Suprapubic skin (tissue), 4 donors: ENCODE measurements at regions not wholly inside any gene's neighbourhood (a gene's known extent, or its start where the extent isn't known, plus 50 kb on each side); places are given as distances from the start of the nearest gene placed in this dataset.

Experiments used
- DNase-seq, 2 donors: peaks; one replicate each; pipeline ENCODE4 v3.0.0-alpha.2; 2019; ENCODE audit warnings: low spot score in 2 of 2
- H3K27ac ChIP-seq: fragments of 200-600 bp; sonication (generic); one replicate; pipeline ENCODE4 v1.5.1; 2019
- H3K27me3 ChIP-seq: fragments of 200-600 bp; sonication (generic); one replicate; pipeline ENCODE4 v1.5.1; 2019
- H3K36me3 ChIP-seq: fragments of 200-600 bp; sonication (generic); one replicate; pipeline ENCODE4 v1.5.1; 2019
- H3K4me1 ChIP-seq: fragments of 200-600 bp; sonication (generic); one replicate; pipeline ENCODE4 v1.5.1; 2019
- H3K4me3 ChIP-seq: fragments of 200-600 bp; sonication (generic); one replicate; pipeline ENCODE4 v1.5.1; 2019; ENCODE audit warnings: mild to moderate bottlenecking
- H3K9me3 ChIP-seq: fragments of 200-600 bp; sonication (generic); one replicate; pipeline ENCODE4 v1.5.1; 2019
- EP300 ChIP-seq: sonication (generic); formaldehyde crosslinking; IDR thresholded peaks from one replicate; pipeline ENCODE4 v1.6.1; 2017; ENCODE audit warnings: antibody characterized with exemption
- POLR2A ChIP-seq, 2 donors: fragments of 450-650 bp; IDR thresholded peaks; one replicate each; pipeline ENCODE4 v1.6.1; 2017; ENCODE audit warnings: antibody characterized with exemption in 2 of 2, mild to moderate bottlenecking in 2 of 2, moderate library complexity in 2 of 2
- POLR2AphosphoS5 ChIP-seq, 3 donors: sonication (generic); formaldehyde crosslinking; IDR thresholded peaks; one replicate each; pipeline ENCODE4 v1.6.1; 2017; ENCODE audit warnings: antibody characterized with exemption in 3 of 3
- WGBS: methylation state at CpG from one replicate; pipeline ENCODE4 v1.1.5; 2018; 5-methylcytosine and 5-hydroxymethylcytosine counted together
- TF ChIP-seq, protein P1 (sequence below), 2 donors: fragments of 200-600 bp in 1 of 2; fragments of 450-650 bp in 1 of 2; sonication (generic) in 1 of 2; IDR thresholded peaks; one replicate each; pipeline ENCODE4 v1.5.1; 2016 to 2019; ENCODE audit warnings: antibody characterized with exemption in 2 of 2, mild to moderate bottlenecking in 1 of 2, moderate library complexity in 1 of 2

DNA sequence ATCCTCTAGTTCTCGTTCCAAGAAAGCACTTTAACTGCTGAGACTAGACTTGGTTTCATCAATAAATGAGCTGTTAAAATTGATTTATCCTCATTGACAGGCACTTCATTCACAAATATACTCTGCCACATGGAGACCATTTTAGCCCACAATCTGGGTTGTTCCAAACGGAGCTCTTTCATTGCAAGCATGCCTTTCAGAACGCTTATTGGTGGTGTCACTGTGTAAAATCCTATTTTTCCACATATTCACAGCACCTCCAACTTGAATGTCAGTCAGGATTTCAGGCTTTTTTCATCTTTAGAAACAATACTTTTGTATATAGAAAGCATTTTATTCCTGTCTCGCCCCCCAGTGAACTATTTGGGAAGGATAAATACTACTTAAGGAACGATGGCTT, 424.7 kb upstream of the NRP1 start:
- 89% methylated on average over 5 of the region's 5 CpGs for WGBS
- no peak overlapping the region for H3K27ac ChIP-seq
- H3K27me3 ChIP-seq = no peaks in the 10 kb centered on the region
- DNase-seq = no peak
- H3K9me3 ChIP-seq = no peaks in the 10 kb centered on the region
- no peaks in the 10 kb centered on the region for H3K4me1 ChIP-seq
- no peak for TF ChIP-seq POLR2AphosphoS5 (IDR thresholded peaks at IDR 0.05)
- TF ChIP-seq EP300 = no peak
- TF ChIP-seq, protein P1, sequence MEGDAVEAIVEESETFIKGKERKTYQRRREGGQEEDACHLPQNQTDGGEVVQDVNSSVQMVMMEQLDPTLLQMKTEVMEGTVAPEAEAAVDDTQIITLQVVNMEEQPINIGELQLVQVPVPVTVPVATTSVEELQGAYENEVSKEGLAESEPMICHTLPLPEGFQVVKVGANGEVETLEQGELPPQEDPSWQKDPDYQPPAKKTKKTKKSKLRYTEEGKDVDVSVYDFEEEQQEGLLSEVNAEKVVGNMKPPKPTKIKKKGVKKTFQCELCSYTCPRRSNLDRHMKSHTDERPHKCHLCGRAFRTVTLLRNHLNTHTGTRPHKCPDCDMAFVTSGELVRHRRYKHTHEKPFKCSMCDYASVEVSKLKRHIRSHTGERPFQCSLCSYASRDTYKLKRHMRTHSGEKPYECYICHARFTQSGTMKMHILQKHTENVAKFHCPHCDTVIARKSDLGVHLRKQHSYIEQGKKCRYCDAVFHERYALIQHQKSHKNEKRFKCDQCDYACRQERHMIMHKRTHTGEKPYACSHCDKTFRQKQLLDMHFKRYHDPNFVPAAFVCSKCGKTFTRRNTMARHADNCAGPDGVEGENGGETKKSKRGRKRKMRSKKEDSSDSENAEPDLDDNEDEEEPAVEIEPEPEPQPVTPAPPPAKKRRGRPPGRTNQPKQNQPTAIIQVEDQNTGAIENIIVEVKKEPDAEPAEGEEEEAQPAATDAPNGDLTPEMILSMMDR (IDR thresholded peaks at IDR 0.05) = no peak
- TF ChIP-seq POLR2A (IDR thresholded peaks at IDR 0.05) = no peak
- no peak overlapping the region for H3K4me3 ChIP-seq
- no peaks in the 10 kb centered on the region for H3K36me3 ChIP-seq

GRCh38 chr10:33758299-33758698, 423.8 kb upstream of the NRP1 start:
- Histone ChIP-seq H3K9me3 (no peaks in the 10 kb centered on the region), H3K27ac (no peak overlapping the region), H3K36me3 (no peaks in the 10 kb centered on the region), H3K4me3 (no peak overlapping the region), H3K27me3 (no peaks in the 10 kb centered on the region), H3K4me1 (no peaks in the 10 kb centered on the region)
- no peak for DNase-seq
- WGBS = 38% methylated on average over 3 of the region's 3 CpGs
- no peak for TF ChIP-seq EP300
- no peak for TF ChIP-seq POLR2A (IDR thresholded peaks at IDR 0.05)
- TF ChIP-seq POLR2AphosphoS5 (IDR thresholded peaks at IDR 0.05) = no peak
- TF ChIP-seq, protein P1 (IDR thresholded peaks at IDR 0.05) = no peak

GRCh38 chr10:33754052-33754451, 419.6 kb upstream of the NRP1 start:
- DNase-seq = no peak
- no peak for TF ChIP-seq EP300
- no peak for TF ChIP-seq POLR2A (IDR thresholded peaks at IDR 0.05)
- TF ChIP-seq, protein P1 (IDR thresholded peaks at IDR 0.05) = no peak
- no peak for TF ChIP-seq POLR2AphosphoS5 (IDR thresholded peaks at IDR 0.05)
- 66% methylated on average over 4 of the region's 4 CpGs for WGBS

DNA sequence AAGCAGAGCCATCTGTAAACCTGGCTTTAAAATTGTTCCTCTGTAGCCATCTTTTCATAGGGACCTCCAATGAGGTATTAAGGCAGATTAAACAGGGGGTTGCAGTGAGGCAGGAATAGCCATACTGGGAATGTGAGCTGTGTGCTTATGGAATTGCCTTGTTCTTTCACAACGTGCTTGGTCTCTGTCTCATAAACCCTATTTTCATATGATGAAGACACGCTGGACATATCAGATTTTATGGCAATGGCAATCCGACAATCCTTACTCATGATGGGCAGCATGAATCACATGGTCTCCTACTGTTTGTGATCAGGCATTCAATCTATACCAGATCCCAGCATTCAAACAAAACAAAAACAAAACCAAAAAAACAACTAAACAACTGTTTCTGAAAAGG, 418.9 kb upstream of the NRP1 start:
- no peaks in the 10 kb centered on the region for H3K9me3 ChIP-seq
- no peak for DNase-seq
- no peaks in the 10 kb centered on the region for H3K36me3 ChIP-seq
- H3K27me3 ChIP-seq = no peaks in the 10 kb centered on the region
- H3K27ac ChIP-seq = no peak overlapping the region
- peaks cover 10% of the 10 kb centered on the region for H3K4me1 ChIP-seq
- no peak overlapping the region for H3K4me3 ChIP-seq
- no peak for TF ChIP-seq POLR2AphosphoS5 (IDR thresholded peaks at IDR 0.05)
- TF ChIP-seq, protein P1 (IDR thresholded peaks at IDR 0.05) = no peak
- TF ChIP-seq POLR2A (IDR thresholded peaks at IDR 0.05) = no peak
- no peak for TF ChIP-seq EP300
- 94% methylated on average over 3 of the region's 3 CpGs for WGBS

More at GRCh38 chr10:33754052-33754451, 419.6 kb upstream of the NRP1 start:
- Histone ChIP-seq H3K27me3 (no peaks in the 10 kb centered on the region), H3K27ac (no peak overlapping the region), H3K9me3 (no peaks in the 10 kb centered on the region), H3K4me1 (peaks cover 4% of the 10 kb centered on the region), H3K36me3 (no peaks in the 10 kb centered on the region), H3K4me3 (no peak overlapping the region)

- Histone ChIP-seq H3K9me3 (no peaks in the 10 kb centered on the region), H3K4me3 (no peak overlapping the region), H3K36me3 (no peaks in the 10 kb centered on the region), H3K4me1 (peaks cover 10% of the 10 kb centered on the region), H3K27me3 (no peaks in the 10 kb centered on the region), H3K27ac (no peak overlapping the region)
- no peak for TF ChIP-seq EP300
- no peak for TF ChIP-seq POLR2A (IDR thresholded peaks at IDR 0.05)
- TF ChIP-seq, protein P1 (IDR thresholded peaks at IDR 0.05) = no peak
- no peak for TF ChIP-seq POLR2AphosphoS5 (IDR thresholded peaks at IDR 0.05)
- WGBS = 68% methylated on average over 4 of the region's 4 CpGs
- no peak for DNase-seq
These were observed 415.3 kb upstream of the NRP1 start for GRCh38 chr10:33749790-33750189.
